Occipital lobe (tissue), 1 donor: ENCODE measurements at regions not wholly inside any gene's neighbourhood (a gene's known extent, or its start where the extent isn't known, plus 50 kb on each side); places are given as distances from the start of the nearest gene placed in this dataset.

Source experiments
- DNase-seq: peaks from one replicate; lab custom pipeline; 2025; lab: John Stamatoyannopoulos, UW

DNA sequence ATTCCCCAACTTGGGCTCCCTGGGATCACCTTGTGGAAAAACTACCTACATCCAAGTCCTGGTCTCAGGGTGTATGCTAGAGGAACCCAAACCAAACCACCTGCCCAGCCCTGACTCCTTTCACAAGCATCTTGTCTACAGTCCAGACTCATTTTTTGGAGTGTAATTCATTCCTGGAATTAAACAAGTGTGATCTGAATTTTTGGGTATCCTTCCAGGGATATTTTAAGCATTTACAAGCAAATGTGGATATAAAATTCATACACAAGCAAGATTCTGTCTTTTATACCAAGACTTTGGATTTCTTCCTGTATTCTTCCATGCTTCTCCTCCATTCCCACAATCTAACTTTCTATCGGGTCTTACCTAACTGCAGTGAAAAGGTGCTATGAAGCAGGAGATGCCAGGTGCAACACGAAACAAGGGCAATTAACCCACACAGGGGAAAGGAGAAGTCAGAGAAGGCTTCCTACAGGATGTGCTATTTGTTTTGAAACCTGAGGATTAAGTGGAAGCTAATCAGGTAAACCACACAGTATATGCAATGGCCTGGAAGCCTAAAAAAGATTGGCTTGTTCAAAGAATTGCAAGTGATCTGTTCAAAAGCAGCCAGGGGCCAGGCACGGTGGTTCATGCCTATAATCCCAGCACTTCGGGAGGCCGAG is 417.2 kb upstream of the C16orf82 start:
- DNase-seq, result no peak

GRCh38 chr16:26651464-26651863 is 415.3 kb upstream of the C16orf82 start:
- no peak for DNase-seq

- DNase-seq, result no peak
Measured at GRCh38 chr16:26651884-26652283, 414.8 kb upstream of the C16orf82 start.

DNA sequence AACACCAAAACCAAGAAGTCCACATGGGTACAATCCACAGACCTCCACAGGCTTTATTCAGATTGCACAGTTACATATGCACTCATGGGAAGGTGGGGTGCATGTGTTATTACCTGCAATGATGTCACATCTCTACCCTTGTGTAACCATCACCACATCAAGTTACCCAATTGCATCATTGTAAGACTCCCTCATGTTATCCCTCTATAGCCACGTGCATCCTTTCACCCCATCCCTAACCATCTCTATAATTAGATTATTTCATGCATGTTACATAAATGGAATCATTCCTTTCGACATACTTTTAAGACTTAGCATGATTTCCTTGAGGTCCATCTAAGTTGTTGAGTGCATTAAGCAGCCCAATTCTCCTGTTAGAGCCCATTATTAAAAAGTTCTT is 408.2 kb upstream of the C16orf82 start:
- no peak for DNase-seq

- DNase-seq, result no peak
Measured at GRCh38 chr16:26658915-26659314, 407.8 kb upstream of the C16orf82 start.

DNA sequence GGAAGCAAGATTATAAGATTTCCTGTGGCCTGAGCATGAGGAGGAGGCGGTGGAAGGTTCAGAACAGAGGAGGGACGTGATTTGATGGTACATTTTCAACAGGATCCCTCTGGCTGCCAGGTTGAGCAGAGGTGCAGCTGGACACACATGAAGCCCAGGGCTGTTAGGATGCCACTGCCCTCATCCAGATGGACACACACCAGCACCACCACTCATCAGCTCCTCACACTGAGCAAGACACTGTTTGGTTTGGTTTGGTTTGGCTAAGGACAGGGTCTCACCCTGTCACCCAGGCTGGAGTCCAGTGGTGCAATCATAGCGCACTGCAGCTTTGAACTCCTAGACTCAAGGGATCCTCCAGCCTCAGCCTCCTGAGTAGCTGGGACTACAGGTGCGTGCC is 402.6 kb upstream of the C16orf82 start:
- no peak for DNase-seq

DNA sequence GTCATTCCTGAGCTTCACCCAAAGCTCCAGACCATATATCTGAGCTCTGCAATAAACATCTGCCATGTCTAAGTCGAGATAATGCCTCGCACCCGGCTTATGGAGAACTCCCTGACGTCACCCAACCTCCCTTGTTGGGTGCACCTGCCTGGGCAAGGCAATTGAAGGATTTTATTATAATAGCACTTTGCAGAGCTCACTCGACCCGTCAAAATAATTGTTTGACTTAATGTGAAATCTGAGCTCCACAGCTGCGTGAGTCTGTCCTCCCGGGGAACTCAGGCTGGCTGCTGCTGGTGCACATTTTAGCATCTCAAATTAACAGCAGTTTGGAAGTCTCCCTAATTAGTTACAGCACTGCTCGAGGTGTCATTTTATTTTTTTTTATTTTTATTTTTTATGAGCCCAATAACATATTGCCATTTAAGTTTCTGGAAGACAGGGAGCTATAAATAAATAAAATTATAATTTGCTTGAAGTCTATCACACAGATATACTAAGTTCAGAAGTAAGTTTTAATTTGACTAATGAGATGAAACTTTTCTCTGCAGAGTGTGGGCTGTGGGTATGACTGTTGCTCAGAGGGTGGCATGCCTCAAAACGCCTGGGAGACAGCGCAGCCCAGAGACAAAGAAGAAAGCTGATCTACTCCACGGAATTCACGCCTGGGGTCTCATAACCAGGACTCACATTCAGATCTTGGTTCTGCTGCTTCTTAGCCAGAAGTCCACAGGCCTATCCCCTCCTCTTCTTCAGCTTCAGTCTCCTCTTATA is 401.4 kb upstream of the C16orf82 start:
- no peak for DNase-seq

GRCh38 chr16:26666486-26666885 is 400.2 kb upstream of the C16orf82 start:
- DNase-seq, result no peak

DNA sequence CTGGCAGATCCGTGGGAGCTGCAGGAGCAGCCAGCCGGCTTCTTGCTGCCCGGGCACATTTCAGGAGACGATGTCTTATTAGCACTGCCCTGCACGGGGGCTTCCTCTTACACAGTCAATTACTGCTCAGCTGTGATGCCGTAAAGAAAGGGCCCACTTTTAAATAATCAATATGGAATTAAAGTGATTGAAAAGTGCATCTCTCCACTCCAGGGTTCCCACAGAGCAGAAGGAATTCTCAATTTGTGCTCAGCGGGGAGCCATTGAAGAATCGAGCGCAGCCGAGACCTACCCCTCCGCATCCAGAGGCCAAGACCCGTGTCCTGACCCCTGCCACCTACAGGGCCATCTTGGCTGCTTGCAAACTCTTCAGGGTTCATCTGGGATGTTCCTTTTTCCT is 399.4 kb upstream of the C16orf82 start:
- DNase-seq, result no peak

DNA sequence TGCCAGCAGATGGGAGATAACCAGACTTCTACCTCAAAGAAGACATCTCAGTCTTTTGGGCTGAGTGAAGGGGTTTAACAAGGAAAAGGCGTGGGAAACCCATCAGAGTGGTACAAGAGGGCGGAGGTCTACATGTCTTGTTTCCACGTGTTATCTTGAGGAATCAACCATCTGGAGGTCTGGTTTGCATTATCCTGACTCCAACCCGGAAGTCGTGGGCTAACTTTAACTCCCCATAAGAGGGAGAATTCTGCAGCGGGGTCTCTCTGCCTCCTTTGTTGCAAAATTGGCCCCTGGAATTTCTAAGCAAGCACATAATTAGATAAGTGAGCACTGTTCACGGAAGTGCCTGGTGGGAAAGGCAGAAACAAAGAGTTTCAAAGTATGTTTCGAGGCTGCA is 398.7 kb upstream of the C16orf82 start:
- no peak for DNase-seq

DNA sequence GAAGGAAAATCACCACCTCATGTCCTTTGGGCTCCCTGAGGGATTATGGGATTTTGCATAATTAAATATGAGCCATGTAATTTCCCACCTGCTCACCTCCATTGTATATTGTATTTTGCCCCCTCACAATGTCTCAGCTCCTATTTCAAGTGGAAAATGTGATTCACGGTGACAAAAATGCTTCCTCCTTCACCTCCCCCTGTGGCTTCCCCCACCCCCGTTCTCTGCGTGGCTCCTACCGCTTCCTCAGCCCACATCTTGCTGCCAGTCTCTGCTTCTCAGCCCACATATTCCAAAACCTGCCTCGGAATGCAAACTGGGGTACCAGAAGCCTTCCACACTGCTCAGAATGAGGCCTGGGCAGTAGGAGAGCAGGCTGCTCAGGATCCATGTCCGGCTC is 394.5 kb upstream of the C16orf82 start:
- DNase-seq, result no peak

GRCh38 chr16:26673011-26673410 is 393.7 kb upstream of the C16orf82 start:
- no peak for DNase-seq

DNA sequence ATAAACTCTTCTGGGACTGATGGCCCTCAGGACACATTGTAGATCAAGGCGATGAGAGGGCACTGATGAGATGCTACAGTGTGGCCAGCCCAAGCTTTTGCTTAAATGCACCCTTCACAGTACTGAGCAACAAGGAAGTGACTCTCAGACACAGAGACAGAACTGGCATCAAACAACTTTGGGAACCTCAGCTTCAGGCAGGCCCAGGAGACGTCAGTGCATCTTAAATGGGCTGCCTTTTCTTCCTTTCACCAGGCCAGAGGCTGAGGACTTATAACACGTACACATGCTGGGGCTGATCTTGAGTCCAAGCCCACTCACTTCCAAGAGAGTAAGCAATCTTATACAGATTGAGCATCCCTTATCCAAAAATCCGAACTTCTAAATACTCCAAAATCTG is 386.1 kb upstream of the C16orf82 start:
- DNase-seq, result no peak

GRCh38 chr16:26688105-26688504 is 378.6 kb upstream of the C16orf82 start:
- DNase-seq, result no peak

DNA sequence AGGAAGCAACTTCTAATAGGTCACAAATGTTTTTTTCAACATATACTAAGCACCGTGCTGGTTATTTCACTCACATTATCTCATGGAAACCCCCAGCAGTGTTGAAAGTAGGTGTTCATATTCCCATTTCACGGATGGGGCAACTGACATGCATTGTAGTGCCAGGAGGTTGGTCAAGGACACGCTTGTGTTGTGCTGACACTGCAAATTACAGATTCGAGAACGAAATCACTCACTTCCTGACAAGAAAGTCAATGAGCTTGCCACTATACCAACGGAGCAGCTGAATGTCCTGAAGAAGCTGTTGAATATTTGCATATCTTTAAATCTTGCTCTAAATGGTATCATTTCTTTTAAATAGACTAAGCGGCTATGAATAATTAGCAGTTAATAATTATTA is 378.0 kb upstream of the C16orf82 start:
- DNase-seq, result no peak

- DNase-seq, result no peak
Measured at GRCh38 chr16:26692658-26693057, 374.1 kb upstream of the C16orf82 start.

DNA sequence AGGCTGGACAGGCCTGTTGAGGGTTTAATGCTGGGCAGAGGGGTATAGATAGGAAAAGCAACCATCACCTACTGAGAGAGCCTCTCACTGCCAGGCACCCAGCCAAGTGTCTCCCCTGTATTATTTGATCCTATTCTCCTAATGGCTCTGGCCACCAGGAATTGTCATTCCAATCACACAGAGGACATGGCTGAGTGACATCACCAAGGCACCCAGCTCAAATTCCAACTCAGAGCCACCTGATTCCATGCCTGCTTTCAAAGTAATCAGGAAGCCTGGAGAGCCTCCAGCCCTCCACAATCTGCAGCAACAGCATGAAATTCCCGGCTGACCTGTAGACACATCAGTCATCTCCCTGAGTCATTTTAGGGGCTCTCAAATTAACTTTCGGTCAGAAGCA is 368.9 kb upstream of the C16orf82 start:
- no peak for DNase-seq

DNA sequence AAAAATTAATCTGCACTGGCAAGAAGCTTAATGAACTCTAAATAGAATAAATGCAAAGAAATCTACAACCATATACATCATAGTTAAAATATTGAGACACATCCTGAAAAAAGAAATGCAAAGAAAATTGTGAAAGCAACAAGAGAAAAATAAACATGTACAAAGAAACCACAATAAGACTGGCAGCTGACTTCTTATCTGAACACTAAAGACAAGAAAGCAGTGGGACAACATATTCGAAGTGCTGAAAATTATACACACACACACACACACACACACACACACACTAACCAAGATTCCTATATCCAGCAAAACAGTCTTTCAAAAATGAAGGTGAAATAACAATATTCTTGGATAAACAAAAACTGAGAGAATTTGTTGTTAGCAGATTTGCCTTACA is 366.5 kb upstream of the C16orf82 start:
- DNase-seq, result no peak

- no peak for DNase-seq
Measured at GRCh38 chr16:26701243-26701886, 365.4 kb upstream of the C16orf82 start.

GRCh38 chr16:26705346-26705745 is 361.4 kb upstream of the C16orf82 start:
- DNase-seq, result no peak

DNA sequence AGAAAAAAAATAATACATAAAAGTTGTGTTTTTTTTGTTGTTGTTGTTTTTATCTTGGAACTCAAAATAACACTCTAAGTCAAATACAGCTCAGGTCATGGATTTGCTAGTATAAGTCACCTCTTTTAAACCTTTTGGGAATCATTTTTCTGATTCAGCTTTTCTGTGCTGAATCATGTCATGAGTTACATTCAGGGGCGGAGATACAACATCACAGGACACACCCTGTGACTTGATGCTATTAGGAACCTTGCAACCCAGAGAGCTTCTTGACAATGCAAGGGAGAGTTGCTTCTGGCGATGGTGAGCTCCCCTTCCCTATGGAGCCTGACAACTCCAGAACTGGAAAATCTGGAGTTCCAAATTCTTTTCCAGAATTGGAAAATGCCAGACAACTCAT is 358.3 kb upstream of the C16orf82 start:
- DNase-seq, result no peak

GRCh38 chr16:26709175-26709574 is 357.6 kb upstream of the C16orf82 start:
- no peak for DNase-seq

GRCh38 chr16:26709754-26710153 is 357.0 kb upstream of the C16orf82 start:
- DNase-seq, result no peak
